Endometrium (tissue), 2 donors: ENCODE measurements at regions not wholly inside any gene's neighbourhood (a gene's known extent, or its start where the extent isn't known, plus 50 kb on each side); places are given as distances from the start of the nearest gene placed in this dataset.
"Not testable (repeated sequence)": the region's sequence is repeated elsewhere in the genome, so short reads cannot be mapped to it uniquely, and the experiment has no call there.

ENCODE experiments used
- FAIRE-seq: peaks from 2 replicates; lab custom pipeline; 2012; peaks lifted over from hg19 to GRCh38; lab: Jason Lieb, UNC
- donor health status: control.
- donor health status: control.

GRCh38 chr1:195915826-195916225 lies 692.4 kb downstream of the KCNT2 start:
- FAIRE-seq = no peak

GRCh38 chr1:195909061-195909460 lies 699.2 kb downstream of the KCNT2 start:
- FAIRE-seq = no peak

- no peak for FAIRE-seq
These were observed 700.1 kb downstream of the KCNT2 start for GRCh38 chr1:195908121-195908520.

- FAIRE-seq = no peak
These were observed 705.0 kb downstream of the KCNT2 start for GRCh38 chr1:195903203-195903602.

- FAIRE-seq = no peak
These were observed 705.5 kb downstream of the KCNT2 start for GRCh38 chr1:195902779-195903178.

GRCh38 chr1:195899762-195900352 lies 708.4 kb downstream of the KCNT2 start:
- FAIRE-seq = no peak

- FAIRE-seq = no peak
These were observed 709.3 kb downstream of the KCNT2 start for GRCh38 chr1:195898924-195899323.

- no peak for FAIRE-seq
These were observed 709.9 kb downstream of the KCNT2 start for GRCh38 chr1:195898373-195898772.

GRCh38 chr1:195897076-195897475 lies 711.2 kb downstream of the KCNT2 start:
- FAIRE-seq = no peak

- FAIRE-seq = no peak
These were observed 713.8 kb downstream of the KCNT2 start for GRCh38 chr1:195894411-195894810.

GRCh38 chr1:195886000-195886399 lies 722.2 kb downstream of the KCNT2 start:
- FAIRE-seq = no peak

GRCh38 chr1:195878478-195878877 lies 729.8 kb downstream of the KCNT2 start:
- FAIRE-seq = no peak

- FAIRE-seq = no peak
These were observed 731.4 kb downstream of the KCNT2 start for GRCh38 chr1:195876792-195877191.

- FAIRE-seq = no peak
These were observed 735.9 kb downstream of the KCNT2 start for GRCh38 chr1:195872376-195872775.

GRCh38 chr1:195867638-195868037 lies 740.6 kb downstream of the KCNT2 start:
- no peak for FAIRE-seq

- FAIRE-seq = no peak
These were observed 741.4 kb downstream of the KCNT2 start for GRCh38 chr1:195866781-195867222.

- FAIRE-seq = no peak
These were observed 742.0 kb downstream of the KCNT2 start for GRCh38 chr1:195866091-195866780.

GRCh38 chr1:195851804-195852203 lies 756.4 kb downstream of the KCNT2 start:
- FAIRE-seq = no peak

- no peak for FAIRE-seq
These were observed 757.1 kb downstream of the KCNT2 start for GRCh38 chr1:195851016-195851601.

GRCh38 chr1:195849180-195849579 lies 759.1 kb downstream of the KCNT2 start:
- no peak for FAIRE-seq

- FAIRE-seq = not testable (repeated sequence)
These were observed 760.0 kb downstream of the KCNT2 start for GRCh38 chr1:195847957-195848875.

- FAIRE-seq = no peak
These were observed 776.5 kb downstream of the KCNT2 start for GRCh38 chr1:195831789-195832188.

GRCh38 chr1:195828325-195828724 lies 779.9 kb downstream of the KCNT2 start:
- no peak for FAIRE-seq
